ENCODE measurements at regions not wholly inside any gene's neighbourhood (a gene's known extent, or its start where the extent isn't known, plus 50 kb on each side); places are given as distances from the start of the nearest gene placed in this dataset.
"Not testable (repeated sequence)": the region's sequence is repeated elsewhere in the genome, so short reads cannot be mapped to it uniquely, and the experiment has no call there.

DNA sequence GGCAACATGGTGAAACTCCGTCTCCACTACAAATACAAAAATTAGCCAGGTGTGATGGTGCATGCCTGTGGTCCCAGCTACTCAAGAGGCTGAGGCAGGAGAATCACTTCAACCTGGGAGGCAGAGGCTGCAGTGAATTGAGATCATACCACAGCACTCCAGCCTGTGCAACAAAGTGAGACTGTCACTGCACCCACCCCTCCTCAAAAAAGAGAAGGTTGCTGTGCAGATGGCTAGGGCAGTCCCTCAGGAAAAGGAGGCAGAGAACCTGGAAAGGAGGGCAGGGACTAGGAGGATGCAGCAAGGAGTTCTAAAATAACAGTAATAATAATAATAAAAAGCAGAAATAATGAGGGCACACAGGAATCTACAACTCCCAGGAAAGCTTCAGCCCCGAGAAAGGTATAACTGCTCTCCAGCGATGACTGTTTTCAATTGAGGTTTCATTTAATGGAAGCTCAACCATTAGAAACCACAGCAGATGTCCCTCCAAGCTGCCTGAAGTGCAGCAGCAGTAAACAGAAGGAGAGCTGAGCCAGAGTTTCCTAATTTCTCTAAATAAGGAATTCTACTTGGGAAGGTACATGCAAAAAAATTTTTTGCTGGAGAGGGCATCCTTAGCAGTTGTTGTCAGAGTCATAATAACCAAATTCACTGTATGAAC lies 326.5 kb downstream of the GATA3 start:
- DNase-seq (ENCODE audit: low read depth), result no peak

DNA sequence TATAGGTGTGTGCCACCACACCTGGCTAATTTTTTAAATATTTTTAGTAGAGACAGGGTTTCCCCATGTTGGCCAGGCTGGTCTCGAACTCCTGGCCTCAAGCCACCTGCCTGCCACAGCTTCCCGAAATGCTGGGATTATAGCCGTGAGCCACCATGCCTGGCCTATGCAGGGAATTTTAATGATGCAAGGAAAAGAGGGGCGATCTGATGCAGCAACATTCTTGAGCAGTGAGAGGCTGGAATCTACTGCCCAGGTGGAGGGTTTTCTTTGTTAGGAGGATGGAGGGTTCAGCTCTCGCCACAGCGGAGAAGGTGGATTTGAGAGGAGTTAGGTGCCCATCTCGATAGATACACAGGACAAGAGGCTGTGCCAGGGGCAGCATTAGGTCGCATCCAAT lies 332.3 kb downstream of the GATA3 start:
- no peak for DNase-seq (ENCODE audit: low read depth)

DNA sequence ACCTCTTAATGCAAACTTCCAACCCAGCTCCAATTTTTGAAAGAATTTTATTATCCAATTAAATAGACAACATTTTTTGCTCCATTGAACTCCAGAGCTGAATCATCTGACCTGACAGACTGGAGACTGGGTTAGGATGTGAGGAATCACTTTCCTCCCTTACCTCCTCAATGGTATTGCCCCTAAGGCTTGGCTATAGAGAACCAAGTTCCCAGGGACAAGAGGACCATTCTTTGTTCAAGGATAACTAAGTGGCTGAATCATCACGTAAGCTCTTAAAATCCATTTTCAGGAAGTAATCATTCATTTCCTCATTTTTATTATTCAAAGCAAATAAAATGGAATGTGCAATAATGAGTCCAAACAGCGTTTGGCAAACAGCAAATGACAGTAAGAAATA lies 335.1 kb downstream of the GATA3 start:
- DNase-seq (ENCODE audit: low read depth), result no peak

DNA sequence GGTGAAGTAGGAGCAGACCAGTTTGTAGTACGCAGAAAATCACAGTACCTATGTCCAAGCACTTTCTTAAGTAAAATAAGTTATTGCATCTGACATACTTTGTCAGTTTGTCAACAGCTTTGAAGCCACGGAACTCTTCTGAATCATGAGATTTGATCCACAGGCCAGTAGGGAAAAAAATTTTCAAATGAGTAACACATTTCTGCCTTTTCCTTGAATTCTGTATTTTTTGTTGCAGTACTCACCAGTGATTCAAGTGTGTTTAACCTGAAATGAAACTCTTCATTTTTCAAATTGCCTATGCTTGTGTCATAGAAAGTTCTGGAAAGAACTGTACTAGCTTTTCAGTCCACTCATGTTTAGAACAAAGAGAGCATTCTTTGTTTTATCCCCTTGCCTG lies 337.7 kb downstream of the GATA3 start:
- DNase-seq (ENCODE audit: low read depth), result no peak

DNA sequence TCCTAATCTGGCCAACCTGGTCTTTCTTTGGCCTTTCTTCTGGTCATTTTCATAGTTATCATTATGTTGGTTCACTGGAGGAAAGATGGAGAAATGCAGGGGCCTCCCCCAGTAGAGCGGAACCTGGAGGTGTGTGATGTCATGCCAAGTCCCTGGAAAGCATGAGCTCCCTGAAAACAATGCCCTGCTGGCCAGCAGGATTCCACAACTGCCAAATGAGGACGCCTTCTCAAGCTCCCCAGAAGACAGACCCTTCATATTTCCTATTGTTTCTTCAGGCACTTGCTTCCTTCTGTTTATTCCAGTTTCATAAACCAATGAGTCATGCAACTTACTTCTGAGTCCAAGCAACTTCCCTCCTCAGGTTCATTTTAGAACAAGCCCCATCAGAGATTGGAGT lies 339.0 kb downstream of the GATA3 start:
- no peak for DNase-seq (ENCODE audit: low read depth)

DNA sequence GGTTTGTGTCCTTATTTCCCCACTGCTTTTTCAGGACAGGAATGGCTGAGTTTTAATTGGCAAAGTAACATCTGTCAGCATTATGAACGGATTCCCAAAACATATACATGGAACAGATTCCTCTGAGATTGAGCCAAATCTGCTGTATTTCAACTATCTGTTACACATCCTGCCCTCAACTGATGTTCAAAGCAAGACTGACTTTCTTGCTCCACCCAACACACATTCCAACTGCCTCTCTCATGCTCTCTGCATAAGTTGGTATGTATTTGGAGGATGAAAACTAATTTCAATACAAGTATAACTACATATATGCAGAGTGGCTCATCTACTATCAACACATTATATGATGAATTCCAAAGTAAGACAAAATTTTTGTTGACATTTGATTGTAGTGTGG lies 342.2 kb downstream of the GATA3 start:
- DNase-seq (ENCODE audit: low read depth), result no peak

DNA sequence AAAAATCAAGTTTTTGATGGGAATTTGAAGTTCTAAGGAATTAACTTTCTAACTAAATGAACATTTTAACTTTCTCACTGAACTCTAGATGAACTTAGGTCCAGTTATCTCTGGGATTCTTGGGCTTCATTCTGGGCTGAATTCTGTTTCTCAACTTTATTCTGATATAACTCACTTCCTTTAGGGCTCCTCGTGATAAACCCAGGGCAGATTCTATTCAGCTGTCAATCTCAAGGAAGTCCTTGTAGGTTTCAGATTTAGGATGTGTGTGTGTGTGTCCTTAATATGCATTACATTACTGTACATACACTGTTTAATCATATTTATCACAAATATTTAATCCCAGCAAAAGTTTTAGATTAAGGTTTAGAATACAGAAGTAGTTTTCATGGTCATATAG lies 344.3 kb downstream of the GATA3 start:
- DNase-seq (ENCODE audit: low read depth), result no peak

DNA sequence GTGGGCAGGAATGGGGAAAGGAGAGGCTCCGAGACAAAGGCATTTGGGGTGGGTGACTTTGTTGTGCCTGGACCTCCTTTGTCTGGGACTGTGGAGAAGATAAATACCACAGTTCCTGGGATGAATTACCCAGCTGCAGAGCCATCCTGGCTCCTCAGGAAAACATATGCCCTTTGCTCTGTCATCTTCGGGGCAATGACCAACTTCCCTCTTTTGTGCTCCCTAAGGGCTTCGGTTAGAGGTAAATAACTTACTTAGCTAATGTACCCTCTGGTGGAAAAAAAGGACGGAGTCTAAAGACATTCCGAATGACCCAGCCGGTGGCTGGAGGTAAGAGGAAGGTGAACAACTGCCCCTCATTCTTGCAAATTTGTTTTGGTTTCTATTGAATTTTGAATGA lies 345.7 kb downstream of the GATA3 start:
- DNase-seq (ENCODE audit: low read depth), result no peak

DNA sequence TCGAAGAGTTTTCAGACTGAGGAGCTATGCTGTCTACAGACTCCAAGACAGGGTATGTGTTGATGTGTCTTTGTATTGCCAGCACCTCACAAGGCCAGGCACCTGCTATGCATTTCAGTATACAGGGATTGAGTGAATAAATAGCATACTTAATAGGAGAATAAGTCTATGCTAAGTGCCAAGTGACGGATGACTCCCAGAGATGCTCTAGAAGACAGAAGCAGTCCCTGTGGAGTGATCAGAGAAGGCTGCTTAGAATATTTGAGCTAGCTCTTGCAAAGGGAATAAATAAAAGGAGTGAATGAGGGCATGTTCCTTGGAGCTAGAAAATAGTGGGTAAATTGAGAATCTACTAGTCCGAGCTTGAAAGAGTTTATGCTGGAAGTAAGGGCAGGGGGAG lies 346.4 kb downstream of the GATA3 start:
- no peak for DNase-seq (ENCODE audit: low read depth)

DNA sequence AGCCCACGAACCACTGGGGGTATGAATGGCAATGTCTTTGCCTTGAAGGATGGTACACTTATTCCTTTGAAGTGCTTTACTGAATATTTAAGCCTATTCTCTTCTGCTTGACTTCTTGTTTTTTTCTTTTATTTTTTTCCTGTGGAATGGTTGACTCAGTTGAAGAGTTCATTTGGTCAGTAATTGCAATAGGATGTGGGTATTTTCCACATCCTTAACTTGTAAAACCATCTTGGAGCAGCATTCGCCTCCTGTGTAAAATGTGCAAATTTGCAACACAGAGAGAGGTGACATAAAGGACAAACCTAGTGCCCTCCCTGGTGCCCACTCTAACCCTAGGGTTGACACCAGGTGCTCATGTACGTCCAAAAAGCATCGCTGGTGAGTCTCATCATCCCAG lies 347.0 kb downstream of the GATA3 start:
- DNase-seq (ENCODE audit: low read depth), result no peak

DNA sequence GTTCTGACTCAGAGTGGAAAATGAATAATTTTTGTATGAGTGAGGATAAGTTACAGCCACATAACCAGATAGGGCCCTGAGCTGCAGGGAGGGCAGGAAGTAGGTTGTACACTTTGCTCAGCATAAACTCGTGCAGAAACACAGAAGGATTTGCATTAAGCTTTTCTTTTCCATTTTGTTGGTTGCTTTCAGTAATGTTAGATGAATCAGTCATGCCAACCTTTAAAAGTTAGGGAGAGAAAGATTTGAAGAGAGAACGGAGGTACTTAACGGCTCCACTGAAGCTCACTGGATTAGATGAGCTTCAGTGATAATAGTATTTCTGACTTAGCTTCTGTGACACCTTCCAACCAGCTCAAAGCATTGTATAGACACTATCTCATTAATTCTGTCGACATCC lies 348.1 kb downstream of the GATA3 start:
- no peak for DNase-seq (ENCODE audit: low read depth)

DNA sequence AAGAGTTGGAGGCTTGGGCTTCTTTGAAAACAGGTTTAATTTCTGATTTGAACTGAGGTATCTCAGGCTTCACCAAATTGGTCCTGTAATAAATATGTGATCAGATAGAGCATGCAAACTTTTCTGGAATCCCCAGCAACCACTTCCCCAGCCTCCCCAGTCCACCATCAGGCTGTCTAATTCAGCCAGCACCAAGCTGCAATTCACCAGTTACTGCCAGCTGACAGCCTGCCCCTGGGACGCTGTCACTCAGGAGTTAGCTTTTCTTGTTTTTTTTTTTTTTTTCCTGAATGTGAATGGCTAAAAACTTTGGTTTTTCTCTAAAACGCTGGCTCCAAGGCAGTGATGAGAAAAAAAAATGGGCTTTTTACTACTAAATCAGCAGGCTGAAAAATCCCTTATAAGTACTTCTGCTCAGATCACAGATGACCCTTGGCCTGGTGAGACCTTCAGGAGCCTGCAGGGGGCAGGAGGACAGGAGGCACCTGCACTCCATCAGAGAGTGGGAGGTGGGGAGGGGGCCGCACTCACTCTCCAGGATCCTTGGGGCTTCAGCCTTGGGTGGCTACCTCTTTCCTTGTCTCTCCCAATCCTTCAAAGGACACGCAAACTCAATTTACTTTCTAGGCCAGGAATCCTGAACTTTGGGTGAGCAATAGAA lies 349.4 kb downstream of the GATA3 start:
- DNase-seq (ENCODE audit: low read depth), result no peak

DNA sequence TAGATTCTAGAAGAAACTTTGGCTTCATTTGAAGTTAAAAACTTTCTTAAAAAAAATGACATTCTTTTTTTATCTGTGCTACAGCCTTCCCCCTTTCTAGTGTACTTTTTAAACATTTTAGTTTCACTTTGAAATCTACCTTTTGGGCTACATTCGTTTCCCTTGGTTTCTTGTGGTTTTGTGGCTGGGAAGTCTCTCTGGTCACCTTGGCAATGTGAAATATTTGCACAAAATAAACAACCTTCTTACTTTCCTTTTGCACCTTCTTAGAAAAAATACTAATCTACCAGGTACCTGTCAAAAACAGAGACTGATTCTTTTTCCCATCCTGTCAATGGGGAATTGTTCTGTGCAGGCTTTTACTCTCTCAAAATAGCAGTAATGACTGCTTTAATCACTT lies 350.2 kb downstream of the GATA3 start:
- DNase-seq (ENCODE audit: low read depth), result peak; percentile 20

DNA sequence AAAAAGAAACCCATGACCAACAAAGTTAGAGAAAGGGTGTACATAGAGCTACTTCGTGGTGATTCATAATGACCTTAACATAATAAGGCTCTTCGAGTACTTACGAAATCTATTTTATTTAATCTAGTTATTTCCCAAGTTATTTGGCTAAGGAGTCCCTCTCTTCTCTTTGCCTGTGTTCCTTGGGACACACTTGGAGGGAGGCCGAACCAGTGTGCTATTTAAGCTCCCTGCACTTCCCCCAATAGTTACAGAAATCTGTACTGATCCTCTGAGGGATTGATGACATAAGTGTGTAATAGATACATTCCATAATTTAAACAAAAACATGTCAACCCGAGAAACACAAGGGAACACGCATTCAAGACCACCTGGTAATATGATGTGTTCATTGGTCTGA lies 351.1 kb downstream of the GATA3 start:
- no peak for DNase-seq (ENCODE audit: low read depth)

DNA sequence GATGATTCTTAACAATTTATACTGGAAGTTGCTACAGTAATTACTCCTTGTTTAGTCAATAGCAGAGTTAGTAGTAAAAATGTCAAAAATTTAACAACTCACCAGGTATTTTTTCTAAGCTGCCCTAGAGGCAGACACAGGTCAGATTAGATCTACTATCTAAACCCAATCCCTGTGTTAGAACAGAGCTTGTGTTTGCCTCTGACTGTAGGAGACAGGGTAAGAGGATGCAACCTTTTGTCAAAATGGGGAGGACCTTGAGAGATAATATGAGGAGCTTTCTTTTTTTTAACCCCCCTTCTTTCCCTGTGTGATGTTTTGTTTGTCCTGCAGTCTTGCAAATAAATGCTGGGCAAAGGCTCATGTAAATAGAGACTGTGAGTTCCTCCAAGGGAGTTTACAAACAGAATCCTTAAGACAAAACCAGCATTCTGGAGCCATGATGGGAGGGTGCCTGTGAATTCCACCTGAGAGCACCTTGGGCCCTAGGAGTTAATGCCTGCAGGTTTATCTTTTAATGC lies 353.1 kb downstream of the GATA3 start:
- no peak for DNase-seq (ENCODE audit: low read depth)

DNA sequence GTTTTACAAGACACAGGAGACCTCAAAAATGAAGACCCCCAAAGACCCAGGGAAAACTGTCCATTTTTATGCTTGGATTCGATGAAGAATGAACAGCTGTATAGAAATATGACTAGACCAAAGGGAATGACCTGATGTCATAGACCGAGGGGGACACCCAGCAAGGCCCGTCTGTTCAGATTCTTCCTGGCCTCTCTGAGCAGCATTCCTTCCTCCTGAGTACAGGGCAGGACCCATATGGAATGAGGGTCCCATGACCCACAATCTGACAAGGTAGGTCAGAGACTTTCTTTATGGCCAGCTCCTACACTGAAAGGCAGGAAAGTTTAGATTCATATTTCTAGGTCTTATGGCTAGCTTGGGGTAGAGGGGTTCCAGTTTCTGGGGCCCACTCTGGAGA lies 356.0 kb downstream of the GATA3 start:
- DNase-seq (ENCODE audit: low read depth), result no peak

DNA sequence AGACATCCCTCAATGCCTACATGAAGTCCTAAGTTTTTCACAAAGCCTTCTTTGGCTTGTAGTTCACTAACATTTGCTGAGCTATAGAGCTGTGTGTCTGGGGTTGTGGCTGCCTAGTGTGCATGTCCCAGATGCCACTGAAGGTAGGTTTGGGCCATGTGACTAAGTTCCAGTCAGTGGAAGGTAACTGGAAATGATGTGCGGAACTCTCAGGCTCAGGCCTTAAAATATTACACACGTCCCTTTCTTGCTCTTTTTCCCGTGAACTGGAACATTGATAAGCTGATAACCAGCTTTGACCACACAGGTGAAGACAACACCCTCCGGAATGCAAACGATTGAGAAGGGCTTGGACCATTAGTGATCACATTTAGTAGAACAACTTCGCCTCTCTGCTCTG lies 358.1 kb downstream of the GATA3 start:
- DNase-seq (ENCODE audit: low read depth), result no peak

DNA sequence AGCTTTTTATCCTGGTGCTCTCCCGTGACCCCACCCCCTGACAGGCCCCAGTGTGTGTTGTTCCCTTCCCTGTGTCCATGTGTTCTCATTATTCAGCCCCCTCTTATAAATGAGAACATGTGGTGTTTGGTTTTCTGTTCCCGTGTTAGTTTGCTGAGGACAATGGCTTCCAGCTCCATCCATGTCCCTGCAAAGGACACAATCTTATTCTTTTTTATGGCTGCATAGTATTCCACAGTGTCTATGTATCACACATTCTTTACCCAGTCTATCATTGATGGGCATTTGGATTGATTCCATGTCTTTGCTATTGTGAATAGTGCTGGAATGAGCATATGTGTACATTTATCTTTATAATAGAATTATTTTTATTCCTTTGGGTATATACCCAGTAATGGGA lies 360.5 kb downstream of the GATA3 start:
- DNase-seq (ENCODE audit: low read depth), result not testable (repeated sequence)

DNA sequence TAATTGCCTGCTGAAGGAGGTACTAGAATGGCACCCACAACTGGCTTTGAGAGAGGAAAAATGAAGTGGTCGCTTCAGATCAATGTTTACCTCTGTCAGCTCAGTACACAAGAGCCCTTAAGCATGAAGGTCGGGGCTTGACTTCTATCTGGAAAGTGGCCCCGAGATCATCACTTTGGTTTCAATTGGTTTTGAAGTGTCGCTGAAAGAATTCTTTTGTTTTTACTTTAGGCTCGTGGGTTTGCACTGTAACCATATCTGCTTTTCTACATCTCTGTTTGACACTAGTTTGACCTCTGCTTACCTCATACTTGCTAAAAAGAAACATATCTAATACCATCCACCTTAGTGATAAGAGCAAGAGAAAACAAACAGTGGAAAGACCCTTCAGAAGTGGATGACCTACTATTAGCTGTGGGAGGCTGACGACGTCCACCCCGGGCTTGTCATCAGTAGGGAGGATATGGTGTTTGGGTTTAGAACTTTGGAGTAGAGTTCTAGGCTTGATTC lies 361.8 kb downstream of the GATA3 start:
- DNase-seq (ENCODE audit: low read depth), result no peak

DNA sequence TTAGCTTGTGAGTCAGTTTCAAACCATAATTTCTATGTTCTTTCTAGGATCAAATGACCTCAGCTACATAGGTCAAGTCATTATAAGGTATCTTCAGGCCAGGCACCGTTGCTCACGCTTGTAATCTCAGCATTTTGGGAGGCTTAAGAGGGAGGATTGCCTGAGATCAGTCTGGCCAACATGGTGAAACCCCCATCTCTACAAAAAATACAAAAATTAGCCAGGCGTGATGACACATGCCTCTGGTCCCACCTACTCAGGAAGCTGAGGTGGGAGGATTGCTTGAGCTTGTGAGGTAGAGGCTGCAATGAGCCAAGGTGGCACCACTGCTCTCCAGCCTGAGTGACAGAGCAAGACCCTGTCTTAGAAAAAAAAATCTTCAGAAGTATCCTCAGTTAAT lies 362.3 kb downstream of the GATA3 start:
- no peak for DNase-seq (ENCODE audit: low read depth)

DNA sequence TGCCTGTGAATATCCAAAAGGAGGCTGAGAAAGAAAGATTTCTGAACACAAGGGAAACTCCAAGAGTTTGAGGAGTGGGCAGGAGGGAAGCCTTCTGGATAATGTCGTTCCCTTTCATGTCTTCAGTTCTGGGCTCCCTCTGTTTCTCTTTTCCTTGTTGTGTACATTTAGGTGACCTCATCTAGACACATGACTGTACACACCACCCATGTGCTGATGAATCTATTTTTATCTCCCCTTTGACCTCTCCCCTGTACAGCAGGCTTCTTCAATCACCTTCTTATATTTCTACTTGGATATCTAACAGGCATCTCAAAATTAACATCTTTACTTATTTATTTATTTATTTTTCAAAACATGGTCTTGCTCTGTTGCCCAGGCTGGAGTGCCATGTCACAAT lies 363.1 kb downstream of the GATA3 start:
- no peak for DNase-seq (ENCODE audit: low read depth)

DNA sequence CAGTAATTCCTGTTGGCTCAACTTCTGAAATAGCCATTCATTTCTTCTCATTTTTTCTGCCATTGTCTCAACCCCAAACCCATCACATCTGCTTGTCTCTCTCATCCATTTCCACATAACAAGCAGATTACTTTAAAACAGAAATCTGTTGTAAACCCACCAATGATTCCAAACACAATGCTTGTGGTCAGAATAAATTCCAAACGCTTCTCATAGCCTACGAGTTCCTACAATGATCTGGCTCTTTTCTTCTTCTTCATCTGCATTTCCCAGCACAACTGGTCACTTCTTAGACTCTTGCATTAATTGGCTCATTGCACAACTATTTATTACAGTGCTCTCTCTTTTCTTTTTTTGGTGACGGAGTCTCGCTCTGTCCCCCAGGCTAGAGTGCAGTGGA lies 364.1 kb downstream of the GATA3 start:
- no peak for DNase-seq (ENCODE audit: low read depth)

DNA sequence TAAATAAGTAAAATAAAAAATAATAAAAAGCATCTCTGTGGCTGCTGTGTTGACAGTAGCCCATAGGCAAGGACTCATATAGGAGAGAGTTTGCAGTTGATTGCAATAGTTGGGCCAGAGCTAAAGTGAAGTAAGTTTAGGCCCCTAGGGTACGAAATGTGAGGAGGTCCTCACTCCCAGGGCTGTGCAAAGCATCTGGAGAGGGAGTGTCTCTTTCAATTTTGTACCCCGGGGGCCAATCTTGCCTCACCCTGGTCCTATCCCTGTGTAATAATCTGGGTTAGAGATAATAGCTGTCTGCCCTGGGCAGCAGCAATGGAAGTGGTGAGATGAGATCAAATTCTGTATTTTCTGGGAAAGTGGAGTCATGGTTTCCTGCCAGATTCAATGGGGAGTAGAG lies 365.7 kb downstream of the GATA3 start:
- no peak for DNase-seq (ENCODE audit: low read depth)

All from activated T-helper 1 cell treated with Interleukin-2 at 50 U/mL for 16 hours (primary cell).